Thyroid gland (tissue), 4 donors: ENCODE measurements at regions not wholly inside any gene's neighbourhood (a gene's known extent, or its start where the extent isn't known, plus 50 kb on each side); places are given as distances from the start of the nearest gene placed in this dataset.

ENCODE experiments used
- DNase-seq, 2 donors: peaks; one replicate each; pipeline ENCODE4 v3.0.0-alpha.2; 2019
- H3K27ac ChIP-seq, 3 donors: fragments of 200-600 bp; sonication (generic); 1 replicate in 2 of 3; 2 replicates in 1 of 3; pipeline ENCODE4 v1.5.1; 2016 to 2019; ENCODE audit warnings: mild to moderate bottlenecking in 1 of 3, moderate library complexity in 1 of 3
- H3K27me3 ChIP-seq: fragments of 200-600 bp; sonication (generic); one replicate; pipeline ENCODE4 v1.5.1; 2019
- H3K36me3 ChIP-seq, 2 donors: fragments of 200-600 bp; sonication (generic); one replicate each; pipeline ENCODE4 v1.5.1; 2016 to 2019
- H3K4me1 ChIP-seq, 2 donors: fragments of 200-600 bp; sonication (generic); one replicate each; pipeline ENCODE4 v1.5.1; 2017 to 2019
- H3K4me3 ChIP-seq, 3 donors: fragments of 200-600 bp; sonication (generic); replicated peaks in 1 of 3; 1 replicate in 2 of 3; 2 replicates in 1 of 3; pipeline ENCODE4 v1.5.1; 2016; ENCODE audit warnings: mild to moderate bottlenecking in 1 of 3
- H3K9me3 ChIP-seq: fragments of 200-600 bp; sonication (generic); one replicate; pipeline ENCODE4 v1.5.1; 2017
- CTCF ChIP-seq, 6 experiments: fragments of 200-600 bp in 3 of 6; fragments of 450-650 bp in 3 of 6; sonication (generic) in 3 of 6; IDR thresholded peaks; one replicate each; pipeline ENCODE4 v1.5.1; 2016 to 2019; ENCODE audit warnings: antibody characterized with exemption in 6 of 6, mild to moderate bottlenecking in 2 of 6, inconsistent platforms in 1 of 6, moderate library complexity in 1 of 6
- POLR2A ChIP-seq, 2 donors: fragments of 450-650 bp; IDR thresholded peaks; one replicate each; pipeline ENCODE4 v1.6.1; 2017; ENCODE audit warnings: antibody characterized with exemption in 2 of 2, mild to moderate bottlenecking in 2 of 2, moderate library complexity in 1 of 2
- WGBS, 2 donors: methylation state at CpG; one replicate each; pipeline ENCODE4 v1.1.5; 2017; 5-methylcytosine and 5-hydroxymethylcytosine counted together
- intact Hi-C: fragments of 100-400 bp; cut with DNase I; formaldehyde crosslinking; loops from one replicate; pipeline ENCODE4 v1.15.1; 2023

DNA sequence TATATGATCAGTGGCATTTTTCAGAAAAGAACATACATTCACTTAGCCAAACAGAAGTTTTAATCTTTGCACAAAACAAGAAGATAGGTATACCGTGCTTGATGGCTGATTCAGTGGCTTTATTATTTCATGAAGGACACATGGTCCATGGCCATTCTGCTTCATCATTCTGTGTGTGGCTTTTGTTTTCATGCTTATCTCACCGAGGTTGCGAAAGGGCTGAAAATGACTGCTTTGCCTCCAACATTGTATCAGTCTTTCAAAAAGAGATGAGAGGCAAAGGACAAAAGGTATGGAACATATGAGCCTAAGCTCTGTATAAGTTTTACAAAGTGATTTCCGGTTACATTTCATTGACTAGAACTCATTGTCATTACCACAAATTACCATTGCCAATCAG, 541.1 kb downstream of the RAB28 start:
- WGBS, 2 donors = 90 to 92% methylated on average over 4 of the region's 4 CpGs

GRCh38 chr4:12933760-12934221, 550.3 kb downstream of the RAB28 start:
- Histone ChIP-seq H3K36me3 (no peaks in the 10 kb centered on the region), H3K4me3 (no peak overlapping the region), H3K27ac (no peak overlapping the region), H3K4me1 (no peaks in the 10 kb centered on the region), H3K9me3 (no peaks in the 10 kb centered on the region), H3K27me3 (no peaks in the 10 kb centered on the region)
- DNase-seq = no peak
- TF ChIP-seq CTCF (IDR thresholded peaks at IDR 0.05) (no peak), POLR2A (IDR thresholded peaks at IDR 0.05) (no peak)
- intact Hi-C loops = no loop called here

More for the DNA sequence above, 541.1 kb downstream of the RAB28 start:
- no peak for DNase-seq
- no peak overlapping the region for H3K4me3 ChIP-seq
- H3K4me1 ChIP-seq = no peaks in the 10 kb centered on the region
- H3K9me3 ChIP-seq = no peaks in the 10 kb centered on the region
- intact Hi-C loops = no loop called here
- H3K27me3 ChIP-seq = no peaks in the 10 kb centered on the region
- H3K27ac ChIP-seq = no peak overlapping the region
- H3K36me3 ChIP-seq = no peaks in the 10 kb centered on the region
- no peak for TF ChIP-seq CTCF (IDR thresholded peaks at IDR 0.05)
- no peak for TF ChIP-seq POLR2A (IDR thresholded peaks at IDR 0.05)

DNA sequence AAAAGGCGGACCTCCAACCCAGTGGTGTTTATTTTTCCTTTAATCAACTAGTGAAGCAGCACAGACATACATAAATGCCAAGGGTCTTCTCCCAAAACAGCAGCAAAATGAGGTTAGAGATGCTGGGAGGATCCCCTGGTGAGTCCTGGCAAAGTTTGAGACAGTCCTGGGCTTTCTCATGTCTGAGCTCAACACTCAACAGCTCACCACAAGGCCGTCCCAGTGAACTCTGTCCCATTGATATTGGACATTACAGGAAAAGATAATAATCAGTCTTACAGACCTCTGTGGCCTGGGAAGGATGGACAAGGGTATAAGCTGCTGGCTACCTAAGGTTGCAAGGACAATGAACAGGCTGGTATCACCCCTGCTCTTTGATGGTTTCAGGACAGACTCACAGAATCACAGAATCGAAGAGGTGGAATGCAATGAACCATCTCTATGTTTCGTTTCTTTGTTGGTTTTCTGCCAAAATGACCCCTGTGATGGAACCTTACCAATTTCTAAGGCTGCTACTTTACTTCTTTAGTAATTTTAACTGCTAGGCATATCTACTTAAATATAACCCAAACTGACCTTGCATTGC, 551.8 kb downstream of the RAB28 start:
- no peak overlapping the region for H3K27ac ChIP-seq
- intact Hi-C loops = no loop called here
- no peak for TF ChIP-seq CTCF (IDR thresholded peaks at IDR 0.05)
- no peak for TF ChIP-seq POLR2A (IDR thresholded peaks at IDR 0.05)
- DNase-seq = no peak
- 73 to 80% methylated on average over 4 of the region's 4 CpGs for WGBS, 2 donors
- H3K27me3 ChIP-seq = no peaks in the 10 kb centered on the region
- no peaks in the 10 kb centered on the region for H3K9me3 ChIP-seq
- H3K4me1 ChIP-seq = no peaks in the 10 kb centered on the region
- H3K4me3 ChIP-seq = no peak overlapping the region
- no peaks in the 10 kb centered on the region for H3K36me3 ChIP-seq

DNA sequence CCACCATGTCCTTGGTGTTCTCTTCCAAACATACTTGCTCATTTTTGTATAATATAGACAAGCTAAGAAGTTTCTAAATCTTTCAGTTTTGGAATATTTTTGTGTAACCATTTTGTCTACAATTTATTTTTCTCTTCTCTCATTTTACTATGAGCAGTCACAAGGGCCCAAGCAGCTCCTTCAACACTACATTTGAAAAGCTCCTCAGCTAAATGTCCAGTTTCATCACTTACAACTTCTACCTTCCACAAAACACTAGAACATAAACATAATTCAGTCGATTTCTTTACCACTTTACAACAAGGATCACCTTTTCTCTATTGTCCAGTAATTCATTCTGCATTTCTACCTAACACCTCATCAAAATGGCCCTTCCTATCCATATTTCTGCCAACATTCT, 554.4 kb downstream of the RAB28 start:
- WGBS, 2 donors = 84 to 98% methylated on average over 1 of the region's 1 CpG
- intact Hi-C loops = no loop called here
- Histone ChIP-seq H3K4me3 (no peak overlapping the region), H3K4me1 (no peaks in the 10 kb centered on the region), H3K36me3 (no peaks in the 10 kb centered on the region), H3K27ac (no peak overlapping the region), H3K27me3 (no peaks in the 10 kb centered on the region), H3K9me3 (no peaks in the 10 kb centered on the region)
- TF ChIP-seq POLR2A (IDR thresholded peaks at IDR 0.05) (no peak), CTCF (IDR thresholded peaks at IDR 0.05) (no peak)
- no peak for DNase-seq

DNA sequence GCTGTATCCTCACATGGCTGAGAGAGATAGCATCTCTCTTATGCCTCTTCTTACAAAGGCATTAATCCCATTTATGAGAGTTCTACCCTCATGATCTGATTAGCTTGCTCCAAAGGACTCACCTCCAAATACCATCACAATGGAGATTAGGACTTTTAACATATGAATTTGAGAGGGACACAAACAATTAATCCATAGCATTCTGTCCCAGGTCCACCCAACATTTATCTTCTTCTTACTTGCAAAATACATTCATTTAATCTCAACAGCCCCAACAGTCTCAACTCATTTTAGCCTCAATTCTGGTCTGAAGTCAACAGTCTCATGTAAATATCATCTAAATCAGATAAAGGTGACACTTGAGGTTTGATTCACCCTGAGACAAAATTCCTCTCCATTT, 555.4 kb downstream of the RAB28 start:
- no peaks in the 10 kb centered on the region for H3K36me3 ChIP-seq
- TF ChIP-seq POLR2A (IDR thresholded peaks at IDR 0.05) = no peak
- no peak for TF ChIP-seq CTCF (IDR thresholded peaks at IDR 0.05)
- no peaks in the 10 kb centered on the region for H3K4me1 ChIP-seq
- DNase-seq = no peak
- H3K9me3 ChIP-seq = no peaks in the 10 kb centered on the region
- no peak overlapping the region for H3K27ac ChIP-seq
- H3K27me3 ChIP-seq = no peaks in the 10 kb centered on the region
- H3K4me3 ChIP-seq = no peak overlapping the region
- intact Hi-C loops = no loop called here
